Suprapubic skin (tissue), 4 donors: ENCODE measurements at regions not wholly inside any gene's neighbourhood (a gene's known extent, or its start where the extent isn't known, plus 50 kb on each side); places are given as distances from the start of the nearest gene placed in this dataset.

ENCODE experiments used
- DNase-seq, 2 donors: peaks; one replicate each; pipeline ENCODE4 v3.0.0-alpha.2; 2019; ENCODE audit warnings: low spot score in 2 of 2
- H3K27ac ChIP-seq: fragments of 200-600 bp; sonication (generic); one replicate; pipeline ENCODE4 v1.5.1; 2019
- H3K27me3 ChIP-seq: fragments of 200-600 bp; sonication (generic); one replicate; pipeline ENCODE4 v1.5.1; 2019
- H3K36me3 ChIP-seq: fragments of 200-600 bp; sonication (generic); one replicate; pipeline ENCODE4 v1.5.1; 2019
- H3K4me1 ChIP-seq: fragments of 200-600 bp; sonication (generic); one replicate; pipeline ENCODE4 v1.5.1; 2019
- H3K4me3 ChIP-seq: fragments of 200-600 bp; sonication (generic); one replicate; pipeline ENCODE4 v1.5.1; 2019; ENCODE audit warnings: mild to moderate bottlenecking
- H3K9me3 ChIP-seq: fragments of 200-600 bp; sonication (generic); one replicate; pipeline ENCODE4 v1.5.1; 2019
- EP300 ChIP-seq: sonication (generic); formaldehyde crosslinking; IDR thresholded peaks from one replicate; pipeline ENCODE4 v1.6.1; 2017; ENCODE audit warnings: antibody characterized with exemption
- POLR2A ChIP-seq, 2 donors: fragments of 450-650 bp; IDR thresholded peaks; one replicate each; pipeline ENCODE4 v1.6.1; 2017; ENCODE audit warnings: antibody characterized with exemption in 2 of 2, mild to moderate bottlenecking in 2 of 2, moderate library complexity in 2 of 2
- POLR2AphosphoS5 ChIP-seq, 3 donors: sonication (generic); formaldehyde crosslinking; IDR thresholded peaks; one replicate each; pipeline ENCODE4 v1.6.1; 2017; ENCODE audit warnings: antibody characterized with exemption in 3 of 3
- whole genome bisulfite sequencing: methylation state at CpG from one replicate; pipeline ENCODE4 v1.1.5; 2018; 5-methylcytosine and 5-hydroxymethylcytosine counted together
- TF ChIP-seq, protein P1 (sequence below), 2 donors: fragments of 200-600 bp in 1 of 2; fragments of 450-650 bp in 1 of 2; sonication (generic) in 1 of 2; IDR thresholded peaks; one replicate each; pipeline ENCODE4 v1.5.1; 2016 to 2019; ENCODE audit warnings: antibody characterized with exemption in 2 of 2, mild to moderate bottlenecking in 1 of 2, moderate library complexity in 1 of 2

DNA sequence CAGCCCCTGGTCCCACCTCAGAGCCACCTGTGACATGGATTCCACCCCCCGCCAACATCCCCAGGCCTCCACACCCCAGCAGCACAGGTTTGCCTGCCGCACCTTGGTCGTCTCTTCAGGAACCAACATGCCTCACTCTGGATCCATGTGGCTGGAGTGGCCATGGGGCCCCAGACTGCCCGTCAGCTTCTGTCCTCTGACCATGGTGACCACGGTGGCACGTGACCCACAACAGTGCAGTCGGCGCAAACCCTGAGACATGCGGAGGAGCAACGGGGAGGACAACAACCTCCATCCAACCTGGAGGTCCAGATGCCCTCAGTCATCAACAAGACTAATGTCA lies 85.6 kb downstream of the ANKRD60 start:
- DNase-seq: peak in 1 of 2 donors; percentile 59
- Histone ChIP-seq H3K27me3 (peaks cover 20% of the 10 kb centered on the region), H3K27ac (no peak overlapping the region), H3K9me3 (no peaks in the 10 kb centered on the region), H3K4me1 (peaks cover 5% of the 10 kb centered on the region), H3K36me3 (no peaks in the 10 kb centered on the region), H3K4me3 (no peak overlapping the region)
- WGBS: 94% methylated on average over 10 of the region's 10 CpGs
- no peak for TF ChIP-seq POLR2A (IDR thresholded peaks at IDR 0.05)
- no peak for TF ChIP-seq POLR2AphosphoS5 (IDR thresholded peaks at IDR 0.05)
- TF ChIP-seq, protein P1, sequence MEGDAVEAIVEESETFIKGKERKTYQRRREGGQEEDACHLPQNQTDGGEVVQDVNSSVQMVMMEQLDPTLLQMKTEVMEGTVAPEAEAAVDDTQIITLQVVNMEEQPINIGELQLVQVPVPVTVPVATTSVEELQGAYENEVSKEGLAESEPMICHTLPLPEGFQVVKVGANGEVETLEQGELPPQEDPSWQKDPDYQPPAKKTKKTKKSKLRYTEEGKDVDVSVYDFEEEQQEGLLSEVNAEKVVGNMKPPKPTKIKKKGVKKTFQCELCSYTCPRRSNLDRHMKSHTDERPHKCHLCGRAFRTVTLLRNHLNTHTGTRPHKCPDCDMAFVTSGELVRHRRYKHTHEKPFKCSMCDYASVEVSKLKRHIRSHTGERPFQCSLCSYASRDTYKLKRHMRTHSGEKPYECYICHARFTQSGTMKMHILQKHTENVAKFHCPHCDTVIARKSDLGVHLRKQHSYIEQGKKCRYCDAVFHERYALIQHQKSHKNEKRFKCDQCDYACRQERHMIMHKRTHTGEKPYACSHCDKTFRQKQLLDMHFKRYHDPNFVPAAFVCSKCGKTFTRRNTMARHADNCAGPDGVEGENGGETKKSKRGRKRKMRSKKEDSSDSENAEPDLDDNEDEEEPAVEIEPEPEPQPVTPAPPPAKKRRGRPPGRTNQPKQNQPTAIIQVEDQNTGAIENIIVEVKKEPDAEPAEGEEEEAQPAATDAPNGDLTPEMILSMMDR (IDR thresholded peaks at IDR 0.05): no peak
- no peak for TF ChIP-seq EP300

DNA sequence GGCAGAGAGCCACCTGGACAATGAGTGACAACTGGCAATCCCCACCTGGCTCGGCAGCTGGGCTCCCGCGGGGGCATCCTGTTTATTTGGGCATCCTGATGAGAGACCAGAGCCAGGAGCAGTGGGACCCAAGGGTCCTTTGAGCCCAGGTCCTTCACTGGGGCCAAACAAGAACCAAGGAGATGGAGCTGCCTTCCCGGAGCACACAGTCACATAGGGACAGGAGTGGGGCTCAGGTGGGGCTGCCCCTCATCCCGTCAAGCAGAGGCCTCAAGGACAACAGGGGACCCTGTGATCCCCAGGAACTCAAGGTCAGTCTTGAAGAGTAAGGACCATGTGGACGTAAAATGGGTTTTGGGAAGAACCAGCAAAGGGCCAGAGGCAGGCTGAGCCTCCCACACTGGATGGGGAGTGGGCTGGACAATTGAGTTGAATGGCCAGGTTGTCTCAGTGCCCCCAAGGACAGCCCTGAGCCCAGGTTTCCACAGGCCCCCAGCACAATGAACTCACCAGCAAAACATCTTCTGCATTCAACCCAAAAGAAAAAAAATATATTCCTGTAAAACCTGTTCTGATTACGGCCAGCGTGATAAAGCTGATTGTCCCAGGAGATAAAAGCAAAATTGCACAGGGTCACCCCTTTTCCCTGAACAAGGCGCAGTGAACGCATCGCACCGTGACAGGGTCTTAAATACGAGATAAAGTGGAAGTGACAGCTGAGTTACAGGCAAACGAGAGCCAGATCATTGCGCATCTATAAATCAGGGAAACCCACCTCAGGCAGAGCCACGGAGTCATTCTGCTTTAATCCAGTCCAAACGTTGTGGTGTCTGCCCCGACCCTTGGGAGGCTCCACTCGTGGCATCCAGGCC lies 86.2 kb downstream of the ANKRD60 start:
- 78% methylated on average over 19 of the region's 19 CpGs for WGBS
- peaks cover 26% of the 10 kb centered on the region for H3K27me3 ChIP-seq
- H3K4me1 ChIP-seq: peaks cover 5% of the 10 kb centered on the region
- H3K4me3 ChIP-seq: no peak overlapping the region
- H3K27ac ChIP-seq: no peak overlapping the region
- no peaks in the 10 kb centered on the region for H3K9me3 ChIP-seq
- peak in 1 of 2 donors; percentile 35 for DNase-seq
- no peaks in the 10 kb centered on the region for H3K36me3 ChIP-seq
- TF ChIP-seq, protein P1 (IDR thresholded peaks at IDR 0.05): no peak
- no peak for TF ChIP-seq POLR2A (IDR thresholded peaks at IDR 0.05)
- TF ChIP-seq EP300: no peak
- no peak for TF ChIP-seq POLR2AphosphoS5 (IDR thresholded peaks at IDR 0.05)

DNA sequence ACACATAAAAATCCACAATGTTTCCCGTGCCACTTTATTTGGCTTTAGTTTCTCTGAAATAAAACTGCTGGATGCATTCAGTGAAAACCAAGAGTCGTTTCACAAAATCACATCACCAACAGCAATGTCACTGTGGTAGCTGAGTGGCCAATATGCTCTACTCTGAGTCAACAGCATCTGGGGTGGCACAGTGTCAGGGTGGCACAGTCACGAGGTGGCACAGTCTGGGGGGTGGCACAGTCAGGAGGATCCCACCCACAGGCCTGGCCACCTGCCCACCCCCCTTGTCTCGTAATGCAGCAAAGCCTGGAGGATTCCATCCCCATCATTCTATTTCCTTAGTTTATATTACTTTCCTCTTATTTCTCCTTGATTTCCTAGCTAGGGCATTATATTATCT lies 87.0 kb downstream of the ANKRD60 start:
- Histone ChIP-seq H3K4me1 (peaks cover 5% of the 10 kb centered on the region), H3K36me3 (no peaks in the 10 kb centered on the region), H3K4me3 (no peak overlapping the region), H3K27ac (peak overlapping the region; percentile 68), H3K9me3 (no peaks in the 10 kb centered on the region), H3K27me3 (peaks cover 31% of the 10 kb centered on the region)
- WGBS: 59% methylated on average over 4 of the region's 4 CpGs
- DNase-seq: peak in 1 of 2 donors; percentile 49
- TF ChIP-seq POLR2AphosphoS5 (IDR thresholded peaks at IDR 0.05): no peak
- TF ChIP-seq EP300: no peak
- TF ChIP-seq, protein P1 (IDR thresholded peaks at IDR 0.05): no peak
- TF ChIP-seq POLR2A (IDR thresholded peaks at IDR 0.05): no peak

DNA sequence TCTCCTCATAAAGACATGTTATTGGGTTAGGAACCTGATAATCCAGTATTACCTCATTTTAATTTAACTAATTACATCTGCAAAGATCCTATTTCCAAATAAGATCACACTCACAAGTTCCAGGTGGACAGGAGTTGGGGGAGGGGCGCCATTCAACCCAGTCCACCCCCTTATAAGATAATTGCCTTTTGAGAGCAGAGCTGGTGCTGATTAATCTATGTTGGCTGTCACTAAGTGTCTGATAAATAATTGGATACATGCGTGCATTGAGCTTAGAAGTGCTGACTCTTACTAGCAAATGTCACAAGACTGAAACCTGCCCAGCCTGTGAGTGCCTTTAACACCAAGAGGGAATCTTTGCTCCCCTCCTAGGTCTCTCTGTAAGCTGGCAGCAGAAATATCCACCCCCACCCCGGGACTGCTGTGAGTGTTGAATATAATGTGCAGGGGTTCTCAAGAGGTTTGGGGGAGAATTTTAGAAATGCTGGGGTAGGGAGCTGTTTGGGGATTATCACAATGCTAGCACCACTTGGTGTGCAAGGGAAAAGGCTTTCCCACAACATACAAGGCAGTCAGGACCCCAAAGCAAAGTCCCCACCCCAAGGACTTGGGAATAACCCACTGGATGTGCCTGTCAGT lies 87.5 kb downstream of the ANKRD60 start:
- no peaks in the 10 kb centered on the region for H3K36me3 ChIP-seq
- H3K27me3 ChIP-seq: peaks cover 31% of the 10 kb centered on the region
- DNase-seq: peak in 1 of 2 donors; percentile 20
- no peak for TF ChIP-seq EP300
- TF ChIP-seq POLR2AphosphoS5 (IDR thresholded peaks at IDR 0.05): no peak
- TF ChIP-seq, protein P1 (IDR thresholded peaks at IDR 0.05): no peak
- no peak for TF ChIP-seq POLR2A (IDR thresholded peaks at IDR 0.05)
- H3K27ac ChIP-seq: peak overlapping the region; percentile 68
- 47% methylated on average over 3 of the region's 3 CpGs for WGBS
- H3K4me1 ChIP-seq: peaks cover 10% of the 10 kb centered on the region
- no peak overlapping the region for H3K4me3 ChIP-seq
- H3K9me3 ChIP-seq: no peaks in the 10 kb centered on the region
